Smooth muscle cell (in vitro differentiated cells): ENCODE measurements at regions not wholly inside any gene's neighbourhood (a gene's known extent, or its start where the extent isn't known, plus 50 kb on each side); places are given as distances from the start of the nearest gene placed in this dataset.

Experiments used
- DNase-seq: peaks from one replicate; lab custom pipeline; 2025; ENCODE audit not compliant: unreplicated experiment; lab: John Stamatoyannopoulos, UW
- H2AFZ ChIP-seq: fragments of 200-600 bp; sonication (generic); 2 replicates; pipeline ENCODE4 v1.6.0; 2016; ENCODE audit warnings: antibody characterized with exemption, low read depth, mild to moderate bottlenecking
- H3F3A ChIP-seq: fragments of 200-600 bp; sonication (generic); 2 replicates; pipeline ENCODE4 v1.6.0; 2017; ENCODE audit warnings: antibody characterized with exemption, low read depth
- H3K27ac ChIP-seq: fragments of 200-600 bp; sonication (generic); 2 replicates; pipeline ENCODE4 v1.5.1; 2016; ENCODE audit warnings: low read depth, mild to moderate bottlenecking
- H3K27me3 ChIP-seq: fragments of 200-600 bp; sonication (generic); 2 replicates; pipeline ENCODE4 v1.6.1; 2016; ENCODE audit warnings: low read depth, mild to moderate bottlenecking
- H3K36me3 ChIP-seq: fragments of 200-600 bp; sonication (generic); 2 replicates; pipeline ENCODE4 v1.5.1; 2016; ENCODE audit warnings: low read depth
- H3K4me1 ChIP-seq: fragments of 200-600 bp; sonication (generic); 2 replicates; pipeline ENCODE4 v1.5.1; 2016; ENCODE audit warnings: low read depth
- H3K4me2 ChIP-seq: fragments of 200-600 bp; sonication (generic); 2 replicates; pipeline ENCODE4 v1.6.0; 2016; ENCODE audit warnings: mild to moderate bottlenecking
- H3K4me3 ChIP-seq: fragments of 200-600 bp; sonication (generic); 2 replicates; pipeline ENCODE4 v1.5.1; 2016; ENCODE audit warnings: mild to moderate bottlenecking
- H3K79me2 ChIP-seq: fragments of 200-600 bp; sonication (generic); 2 replicates; pipeline ENCODE4 v1.6.0; 2016; ENCODE audit warnings: low read depth, mild to moderate bottlenecking
- H3K9ac ChIP-seq: fragments of 200-600 bp; sonication (generic); 2 replicates; pipeline ENCODE4 v1.6.0; 2016; ENCODE audit warnings: low read depth
- H3K9me3 ChIP-seq: fragments of 200-600 bp; sonication (generic); replicated peaks from 2 replicates; pipeline ENCODE4 v1.5.1; 2016; ENCODE audit warnings: low read depth
- H4K20me1 ChIP-seq: fragments of 200-600 bp; sonication (generic); 2 replicates; pipeline ENCODE4 v1.6.0; 2016; ENCODE audit warnings: low read depth
- WGBS: methylation state at CpG from one replicate; pipeline ENCODE4 v1.1.7; 2016; ENCODE audit warnings: low lambda C conversion rate; 5-methylcytosine and 5-hydroxymethylcytosine counted together
- TF ChIP-seq, protein P1 (sequence below): fragments of 200-600 bp; sonication (generic); IDR thresholded peaks from 2 replicates; pipeline ENCODE4 v1.5.1; 2017; ENCODE audit warnings: borderline replicate concordance, mild to moderate bottlenecking, antibody characterized with exemption; ENCODE audit not compliant: insufficient read depth, poor library complexity, severe bottlenecking

DNA sequence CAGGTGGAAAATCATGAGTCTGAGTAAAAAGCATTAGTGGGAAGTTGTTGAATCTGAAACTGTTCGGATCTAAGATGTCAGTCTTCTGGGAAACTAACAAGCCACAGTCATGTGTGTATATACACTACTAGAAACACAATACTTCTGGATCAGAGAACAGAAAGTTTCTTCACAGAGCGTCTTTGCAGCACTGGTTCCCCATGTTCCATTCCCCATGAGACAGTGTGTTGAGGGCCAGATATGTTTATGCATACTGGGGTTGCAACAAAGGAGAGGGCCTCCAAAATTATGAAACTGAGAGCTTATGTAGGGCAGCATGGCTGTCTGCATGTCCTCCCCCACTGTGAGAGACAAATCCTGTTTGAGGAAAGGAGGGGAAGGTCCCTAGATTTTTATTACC is 295.0 kb upstream of the NAV3 start:
- WGBS = 92% methylated on average over 2 of the region's 2 CpGs
- no peaks in the 10 kb centered on the region for H3K27me3 ChIP-seq
- no peak overlapping the region for H3K4me3 ChIP-seq
- H2AFZ ChIP-seq = no peak overlapping the region
- no peaks in the 10 kb centered on the region for H3K9me3 ChIP-seq
- H3K4me1 ChIP-seq = no peaks in the 10 kb centered on the region
- H3K27ac ChIP-seq = no peak overlapping the region
- no peak for DNase-seq
- no peaks in the 10 kb centered on the region for H4K20me1 ChIP-seq
- TF ChIP-seq, protein P1, sequence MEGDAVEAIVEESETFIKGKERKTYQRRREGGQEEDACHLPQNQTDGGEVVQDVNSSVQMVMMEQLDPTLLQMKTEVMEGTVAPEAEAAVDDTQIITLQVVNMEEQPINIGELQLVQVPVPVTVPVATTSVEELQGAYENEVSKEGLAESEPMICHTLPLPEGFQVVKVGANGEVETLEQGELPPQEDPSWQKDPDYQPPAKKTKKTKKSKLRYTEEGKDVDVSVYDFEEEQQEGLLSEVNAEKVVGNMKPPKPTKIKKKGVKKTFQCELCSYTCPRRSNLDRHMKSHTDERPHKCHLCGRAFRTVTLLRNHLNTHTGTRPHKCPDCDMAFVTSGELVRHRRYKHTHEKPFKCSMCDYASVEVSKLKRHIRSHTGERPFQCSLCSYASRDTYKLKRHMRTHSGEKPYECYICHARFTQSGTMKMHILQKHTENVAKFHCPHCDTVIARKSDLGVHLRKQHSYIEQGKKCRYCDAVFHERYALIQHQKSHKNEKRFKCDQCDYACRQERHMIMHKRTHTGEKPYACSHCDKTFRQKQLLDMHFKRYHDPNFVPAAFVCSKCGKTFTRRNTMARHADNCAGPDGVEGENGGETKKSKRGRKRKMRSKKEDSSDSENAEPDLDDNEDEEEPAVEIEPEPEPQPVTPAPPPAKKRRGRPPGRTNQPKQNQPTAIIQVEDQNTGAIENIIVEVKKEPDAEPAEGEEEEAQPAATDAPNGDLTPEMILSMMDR = no peak
- H3F3A ChIP-seq = no peaks in the 10 kb centered on the region
- H3K79me2 ChIP-seq = no peaks in the 10 kb centered on the region
- no peak overlapping the region for H3K4me2 ChIP-seq
- no peak overlapping the region for H3K9ac ChIP-seq
- H3K36me3 ChIP-seq = no peaks in the 10 kb centered on the region

DNA sequence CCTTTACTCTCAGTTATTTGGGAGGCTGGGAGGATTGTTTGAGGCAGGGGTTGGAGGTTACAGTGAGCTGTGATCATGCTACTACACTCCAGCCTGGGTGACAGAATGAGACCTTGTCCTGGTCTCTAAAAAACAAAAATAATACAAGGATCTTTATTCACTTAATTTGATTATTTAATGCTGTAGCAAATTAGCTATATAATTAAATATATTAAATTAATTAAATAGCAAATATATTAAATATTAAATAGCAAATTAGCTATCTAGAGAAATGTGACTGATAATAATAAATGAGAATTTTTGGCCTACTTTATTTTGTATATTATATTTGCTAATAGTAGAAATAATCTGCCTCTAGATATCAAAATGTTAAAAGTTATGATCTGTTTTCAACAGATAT is 298.8 kb upstream of the NAV3 start:
- Histone ChIP-seq H2AFZ (no peak overlapping the region), H3K4me3 (no peak overlapping the region), H3K9ac (no peak overlapping the region), H3K79me2 (no peaks in the 10 kb centered on the region), H3K27me3 (no peaks in the 10 kb centered on the region), H3K27ac (no peak overlapping the region), H3K9me3 (no peaks in the 10 kb centered on the region), H3F3A (no peaks in the 10 kb centered on the region), H4K20me1 (no peaks in the 10 kb centered on the region), H3K4me1 (no peaks in the 10 kb centered on the region), H3K36me3 (no peaks in the 10 kb centered on the region), H3K4me2 (no peak overlapping the region)
- TF ChIP-seq, protein P1 = no peak
- DNase-seq = no peak

DNA sequence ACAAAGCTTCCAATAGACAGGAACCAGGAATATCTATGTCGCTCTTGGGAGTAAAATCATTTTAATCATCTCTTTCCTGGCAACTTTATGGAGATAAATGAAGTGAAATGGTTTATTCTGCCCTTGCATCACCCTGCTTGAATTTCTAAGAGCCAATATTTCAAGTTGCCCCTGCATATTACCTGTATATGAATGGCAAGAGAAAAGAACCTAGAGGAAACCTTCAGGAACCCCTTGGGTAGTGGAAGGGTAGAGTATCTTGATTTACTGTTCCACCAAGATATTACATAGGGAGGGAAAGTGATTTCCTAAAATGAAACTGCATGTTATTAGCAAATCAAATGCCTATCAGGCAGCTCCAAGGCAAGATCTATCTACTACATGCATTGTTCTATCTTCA is 308.4 kb upstream of the NAV3 start:
- 82% methylated on average over 1 of the region's 1 CpG for WGBS
- Histone ChIP-seq H3K9ac (no peak overlapping the region), H3K4me1 (no peaks in the 10 kb centered on the region), H3K79me2 (no peaks in the 10 kb centered on the region), H3K9me3 (no peaks in the 10 kb centered on the region), H3F3A (no peaks in the 10 kb centered on the region), H3K4me3 (no peak overlapping the region), H3K27me3 (no peaks in the 10 kb centered on the region), H4K20me1 (no peaks in the 10 kb centered on the region), H3K27ac (no peak overlapping the region), H2AFZ (no peak overlapping the region), H3K36me3 (no peaks in the 10 kb centered on the region), H3K4me2 (no peak overlapping the region)
- DNase-seq = no peak
- TF ChIP-seq, protein P1 = no peak

DNA sequence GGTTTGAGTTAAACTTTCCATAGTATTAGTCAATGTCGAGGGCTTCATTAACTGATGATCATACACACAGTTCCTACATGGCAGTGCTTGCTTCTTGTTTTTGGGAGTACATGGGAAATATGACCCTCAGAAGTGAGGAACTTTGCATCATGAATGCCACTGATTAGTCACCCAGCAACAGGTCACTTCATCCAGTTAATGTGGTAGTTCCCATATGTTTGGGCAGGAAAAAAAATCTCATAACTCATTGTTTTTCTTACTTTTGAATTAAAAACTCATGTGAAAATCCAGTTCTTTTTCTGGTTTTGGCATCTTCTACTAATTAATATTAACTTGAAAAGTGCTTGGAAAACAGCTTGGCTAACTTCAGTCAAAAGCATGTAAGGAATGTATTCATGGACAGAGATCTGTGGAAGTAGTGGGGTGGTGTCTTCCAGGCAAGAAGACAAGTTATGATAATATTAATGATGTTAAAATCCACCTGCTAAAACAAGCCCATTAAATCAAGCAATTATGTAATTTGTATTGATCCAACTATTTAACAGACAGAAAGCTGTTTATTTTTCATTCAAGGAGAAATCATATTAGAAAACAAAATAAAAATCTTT is 309.1 kb upstream of the NAV3 start:
- Histone ChIP-seq H3K9me3 (no peaks in the 10 kb centered on the region), H3K36me3 (no peaks in the 10 kb centered on the region), H3F3A (no peaks in the 10 kb centered on the region), H3K4me3 (no peak overlapping the region), H3K27me3 (no peaks in the 10 kb centered on the region), H3K4me2 (no peak overlapping the region), H3K9ac (no peak overlapping the region), H3K4me1 (no peaks in the 10 kb centered on the region), H3K27ac (no peak overlapping the region), H2AFZ (no peak overlapping the region), H3K79me2 (no peaks in the 10 kb centered on the region), H4K20me1 (no peaks in the 10 kb centered on the region)
- DNase-seq = no peak
- WGBS = 87% methylated on average over 1 of the region's 1 CpG
- TF ChIP-seq, protein P1 = no peak
